ENCODE measurements at regions not wholly inside any gene's neighbourhood (a gene's known extent, or its start where the extent isn't known, plus 50 kb on each side); places are given as distances from the start of the nearest gene placed in this dataset.
A peak's percentile ranks its signal among the peaks of the same experiment; 100 is the strongest.

DNA sequence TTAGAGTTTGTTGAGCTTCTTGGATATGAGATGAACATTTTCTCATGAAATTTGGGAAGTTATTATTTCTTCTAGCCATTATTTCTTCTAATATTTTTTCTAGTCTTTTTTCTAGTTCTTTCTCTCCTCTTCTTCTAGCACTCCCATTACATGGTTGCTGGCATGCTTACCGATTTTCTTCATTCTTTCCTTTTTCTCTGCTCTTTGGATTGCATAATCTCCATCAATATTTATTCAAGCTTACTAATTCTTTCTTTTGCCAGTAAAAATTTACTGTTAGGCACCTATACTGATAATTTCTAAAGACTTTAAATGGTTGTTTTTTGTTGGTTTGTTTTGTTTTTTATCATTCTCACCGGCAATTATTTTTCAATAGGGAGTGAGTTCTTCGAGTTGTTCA is 114.8 kb upstream of the RASEF start (continued):
- TF ChIP-seq IFI16 (CRISPR knock-in tag; IDR thresholded peaks at IDR 0.05) (no peak), SUPT5H (IDR thresholded peaks at IDR 0.05) (no peak), CBX8 (IDR thresholded peaks at IDR 0.05; ENCODE audit: borderline replicate concordance, extremely low read depth, low read depth, low read length, poor library complexity, severe bottlenecking) (no peak), GABPB1 (CRISPR knock-in tag; IDR thresholded peaks at IDR 0.05) (no peak)

DNA sequence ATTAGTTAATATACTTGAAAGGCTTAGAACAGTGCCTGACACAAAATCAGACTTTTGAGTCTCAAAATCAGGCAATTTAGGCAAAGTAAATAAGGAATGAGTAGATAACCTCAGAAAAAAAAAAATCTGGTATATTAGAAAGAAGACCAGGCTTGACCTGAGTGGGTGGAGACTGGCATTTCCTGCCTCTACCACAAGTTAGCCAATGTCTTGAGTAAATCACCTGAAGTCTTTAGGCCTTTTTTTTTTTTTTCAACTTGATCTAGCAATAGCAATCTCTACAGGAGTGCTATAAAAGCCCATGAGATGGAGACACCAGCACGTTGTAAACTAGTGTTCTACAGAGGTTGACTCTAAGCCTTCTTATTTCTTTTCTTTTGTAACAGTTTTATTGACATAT is 104.2 kb upstream of the RASEF start:
- H3K9ac ChIP-seq (ENCODE audit: insufficient read depth in 1 of 2, low read depth in 2 of 2, low read length in 2 of 2): no peak overlapping the region
- no peaks in the 10 kb centered on the region for H3K4me1 ChIP-seq (replicated peaks in 1 of 2; ENCODE audit: control insufficient read depth in 2 of 2, insufficient read depth in 2 of 2, low read length in 2 of 2)
- no peaks in the 10 kb centered on the region for H4K20me1 ChIP-seq (replicated peaks; ENCODE audit: control insufficient read depth, insufficient read depth, low read length)
- no TSS peak for BruUV-seq (replicated peaks)
- H3K27me3 ChIP-seq (ENCODE audit: control insufficient read depth in 2 of 2, insufficient read depth in 2 of 2, low read length in 2 of 2): no peaks in the 10 kb centered on the region
- H3K9me3 ChIP-seq (replicated peaks; ENCODE audit: control insufficient read depth, insufficient read depth, low read depth, low read length): no peaks in the 10 kb centered on the region
- no peak overlapping the region for H3K4me2 ChIP-seq (ENCODE audit: insufficient read depth, low read length)
- FAIRE-seq (no peak), ATAC-seq (no peak), DNase-seq (ENCODE audit: extremely low read depth in 1 of 4, low spot score in 3 of 4) (no peak)
- in situ Hi-C loops (cut with MboI): no loop called here
- no peaks in the 10 kb centered on the region for H3K9me1 ChIP-seq (ENCODE audit: control insufficient read depth, insufficient read depth, low read length)
- intact Hi-C loops (cut with micrococcal nuclease): no loop called here
- H3K4me3 ChIP-seq: no peak overlapping the region
- H3K36me3 ChIP-seq (ENCODE audit: control insufficient read depth, insufficient read depth, low read length): no peaks in the 10 kb centered on the region
- H3K79me2 ChIP-seq (ENCODE audit: control insufficient read depth, insufficient read depth, low read length): no peaks in the 10 kb centered on the region
- CTCF ChIA-PET (ENCODE audit: low intra/inter-chr PET ratio): no interaction called here
- TF ChIP-seq PRMT5 (CRISPR knock-in tag; IDR thresholded peaks at IDR 0.05): no peak
- WGBS (ENCODE audit: insufficient coverage, low coverage, missing lambda C conversion rate): 0% methylated on average over 1 of the region's 1 CpG
- no peak overlapping the region for H2AFZ ChIP-seq (ENCODE audit: low read depth, low read length)
- POLR2A ChIA-PET: no interaction called here
- no peak overlapping the region for H3K27ac ChIP-seq (ENCODE audit: extremely low read depth, low read depth, low read length)

DNA sequence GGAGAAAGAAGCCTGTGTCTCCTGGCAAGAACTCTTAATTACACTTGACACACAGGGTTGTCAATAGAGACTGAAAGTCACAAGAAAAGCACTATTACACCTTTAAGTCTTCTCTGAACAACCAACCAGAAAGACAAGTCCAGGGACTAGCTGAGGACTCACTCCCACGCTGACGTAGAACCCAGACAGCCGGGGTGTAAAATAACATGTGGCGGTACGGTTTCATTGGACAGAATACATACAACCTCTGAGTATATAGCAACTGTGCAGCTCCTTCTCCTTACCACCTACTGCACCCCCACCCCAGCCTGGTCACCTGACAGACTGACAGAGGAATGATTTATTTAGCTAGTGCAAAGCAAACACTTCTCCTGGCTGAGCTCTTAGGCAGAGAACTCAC is 103.4 kb upstream of the RASEF start:
- Histone ChIP-seq H3K4me1 (replicated peaks in 1 of 2; ENCODE audit: control insufficient read depth in 2 of 2, insufficient read depth in 2 of 2, low read length in 2 of 2) (no peaks in the 10 kb centered on the region), H3K4me2 (ENCODE audit: insufficient read depth, low read length) (no peak overlapping the region), H2AFZ (ENCODE audit: low read depth, low read length) (no peak overlapping the region), H3K4me3 (no peak overlapping the region), H3K36me3 (ENCODE audit: control insufficient read depth, insufficient read depth, low read length) (no peaks in the 10 kb centered on the region), H3K9me1 (ENCODE audit: control insufficient read depth, insufficient read depth, low read length) (no peaks in the 10 kb centered on the region), H3K9me3 (replicated peaks; ENCODE audit: control insufficient read depth, insufficient read depth, low read depth, low read length) (no peaks in the 10 kb centered on the region), H3K27ac (ENCODE audit: extremely low read depth, low read depth, low read length) (no peak overlapping the region), H3K9ac (ENCODE audit: insufficient read depth in 1 of 2, low read depth in 2 of 2, low read length in 2 of 2) (no peak overlapping the region), H3K79me2 (ENCODE audit: control insufficient read depth, insufficient read depth, low read length) (no peaks in the 10 kb centered on the region), H3K27me3 (ENCODE audit: control insufficient read depth in 2 of 2, insufficient read depth in 2 of 2, low read length in 2 of 2) (no peaks in the 10 kb centered on the region), H4K20me1 (replicated peaks; ENCODE audit: control insufficient read depth, insufficient read depth, low read length) (no peaks in the 10 kb centered on the region)
- FAIRE-seq: no peak
- CTCF ChIA-PET (ENCODE audit: low intra/inter-chr PET ratio): no interaction called here
- 4% methylated on average over 5 of the region's 5 CpGs for WGBS (ENCODE audit: insufficient coverage, low coverage, missing lambda C conversion rate)
- POLR2A ChIA-PET: no interaction called here
- intact Hi-C loops (cut with micrococcal nuclease): no loop called here
- no peak for TF ChIP-seq ZZZ3 (IDR thresholded peaks at IDR 0.05)
- TF ChIP-seq, protein P1, sequence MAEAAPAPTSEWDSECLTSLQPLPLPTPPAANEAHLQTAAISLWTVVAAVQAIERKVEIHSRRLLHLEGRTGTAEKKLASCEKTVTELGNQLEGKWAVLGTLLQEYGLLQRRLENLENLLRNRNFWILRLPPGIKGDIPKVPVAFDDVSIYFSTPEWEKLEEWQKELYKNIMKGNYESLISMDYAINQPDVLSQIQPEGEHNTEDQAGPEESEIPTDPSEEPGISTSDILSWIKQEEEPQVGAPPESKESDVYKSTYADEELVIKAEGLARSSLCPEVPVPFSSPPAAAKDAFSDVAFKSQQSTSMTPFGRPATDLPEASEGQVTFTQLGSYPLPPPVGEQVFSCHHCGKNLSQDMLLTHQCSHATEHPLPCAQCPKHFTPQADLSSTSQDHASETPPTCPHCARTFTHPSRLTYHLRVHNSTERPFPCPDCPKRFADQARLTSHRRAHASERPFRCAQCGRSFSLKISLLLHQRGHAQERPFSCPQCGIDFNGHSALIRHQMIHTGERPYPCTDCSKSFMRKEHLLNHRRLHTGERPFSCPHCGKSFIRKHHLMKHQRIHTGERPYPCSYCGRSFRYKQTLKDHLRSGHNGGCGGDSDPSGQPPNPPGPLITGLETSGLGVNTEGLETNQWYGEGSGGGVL (CRISPR knock-in tag; IDR thresholded peaks at IDR 0.05): no peak
- peak; percentile 33 for TF ChIP-seq MEIS2 (IDR thresholded peaks at IDR 0.05; ENCODE audit: partially characterized antibody)
- TF ChIP-seq, protein P2, sequence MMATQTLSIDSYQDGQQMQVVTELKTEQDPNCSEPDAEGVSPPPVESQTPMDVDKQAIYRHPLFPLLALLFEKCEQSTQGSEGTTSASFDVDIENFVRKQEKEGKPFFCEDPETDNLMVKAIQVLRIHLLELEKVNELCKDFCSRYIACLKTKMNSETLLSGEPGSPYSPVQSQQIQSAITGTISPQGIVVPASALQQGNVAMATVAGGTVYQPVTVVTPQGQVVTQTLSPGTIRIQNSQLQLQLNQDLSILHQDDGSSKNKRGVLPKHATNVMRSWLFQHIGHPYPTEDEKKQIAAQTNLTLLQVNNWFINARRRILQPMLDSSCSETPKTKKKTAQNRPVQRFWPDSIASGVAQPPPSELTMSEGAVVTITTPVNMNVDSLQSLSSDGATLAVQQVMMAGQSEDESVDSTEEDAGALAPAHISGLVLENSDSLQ (IDR thresholded peaks at IDR 0.05): peak; percentile 36; the same call in 1 of the 2 replicates
- TF ChIP-seq, protein P3, sequence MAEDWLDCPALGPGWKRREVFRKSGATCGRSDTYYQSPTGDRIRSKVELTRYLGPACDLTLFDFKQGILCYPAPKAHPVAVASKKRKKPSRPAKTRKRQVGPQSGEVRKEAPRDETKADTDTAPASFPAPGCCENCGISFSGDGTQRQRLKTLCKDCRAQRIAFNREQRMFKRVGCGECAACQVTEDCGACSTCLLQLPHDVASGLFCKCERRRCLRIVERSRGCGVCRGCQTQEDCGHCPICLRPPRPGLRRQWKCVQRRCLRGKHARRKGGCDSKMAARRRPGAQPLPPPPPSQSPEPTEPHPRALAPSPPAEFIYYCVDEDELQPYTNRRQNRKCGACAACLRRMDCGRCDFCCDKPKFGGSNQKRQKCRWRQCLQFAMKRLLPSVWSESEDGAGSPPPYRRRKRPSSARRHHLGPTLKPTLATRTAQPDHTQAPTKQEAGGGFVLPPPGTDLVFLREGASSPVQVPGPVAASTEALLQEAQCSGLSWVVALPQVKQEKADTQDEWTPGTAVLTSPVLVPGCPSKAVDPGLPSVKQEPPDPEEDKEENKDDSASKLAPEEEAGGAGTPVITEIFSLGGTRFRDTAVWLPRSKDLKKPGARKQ (CRISPR knock-in tag; IDR thresholded peaks at IDR 0.05): no peak
- no TSS peak for BruUV-seq (replicated peaks)
- in situ Hi-C loops (cut with MboI): no loop called here
- DNase-seq (ENCODE audit: extremely low read depth in 1 of 4, low spot score in 3 of 4): no peak
- no peak for ATAC-seq

All from K562 (cell line).